ENCODE measurements at regions not wholly inside any gene's neighbourhood (a gene's known extent, or its start where the extent isn't known, plus 50 kb on each side); places are given as distances from the start of the nearest gene placed in this dataset.
A peak's percentile ranks its signal among the peaks of the same experiment; 100 is the strongest.
"Not testable (repeated sequence)": the region's sequence is repeated elsewhere in the genome, so short reads cannot be mapped to it uniquely, and the experiment has no call there.

- DNase-seq, result no peak
These were observed 245.3 kb upstream of the UFL1 start for GRCh38 chr6:96276305-96276704.

GRCh38 chr6:96276856-96277255, 244.8 kb upstream of the UFL1 start:
- no peak for DNase-seq

GRCh38 chr6:96279084-96279483, 242.5 kb upstream of the UFL1 start:
- DNase-seq, result no peak

GRCh38 chr6:96286503-96286902, 235.1 kb upstream of the UFL1 start:
- DNase-seq, result no peak

- DNase-seq, result no peak
These were observed 222.1 kb upstream of the UFL1 start for GRCh38 chr6:96299525-96299924.

- no peak for DNase-seq
These were observed 220.6 kb upstream of the UFL1 start for GRCh38 chr6:96301023-96301422.

GRCh38 chr6:96301781-96302180, 219.8 kb upstream of the UFL1 start:
- no peak for DNase-seq

GRCh38 chr6:96302991-96303390, 218.6 kb upstream of the UFL1 start:
- no peak for DNase-seq

GRCh38 chr6:96304997-96305396, 216.6 kb upstream of the UFL1 start:
- DNase-seq, result no peak

- no peak for DNase-seq
These were observed 190.7 kb upstream of the UFL1 start for GRCh38 chr6:96330884-96331283.

GRCh38 chr6:96340164-96340563, 181.4 kb upstream of the UFL1 start:
- DNase-seq, result no peak

- DNase-seq, result no peak
These were observed 176.1 kb upstream of the UFL1 start for GRCh38 chr6:96345501-96345900.

- DNase-seq, result no peak
These were observed 140.4 kb upstream of the UFL1 start for GRCh38 chr6:96381246-96381645.

- peak; percentile 11 for DNase-seq
These were observed 129.7 kb upstream of the UFL1 start for GRCh38 chr6:96391776-96392360.

- DNase-seq, result peak; percentile 1
These were observed 126.9 kb upstream of the UFL1 start for GRCh38 chr6:96394727-96395126.

- no peak for DNase-seq
These were observed 111.1 kb upstream of the UFL1 start for GRCh38 chr6:96410467-96410866.

GRCh38 chr6:96420294-96420693, 101.3 kb upstream of the UFL1 start:
- no peak for DNase-seq

GRCh38 chr6:96433950-96434349, 87.7 kb upstream of the UFL1 start:
- DNase-seq, result no peak

- no peak for DNase-seq
These were observed 85.2 kb upstream of the UFL1 start for GRCh38 chr6:96436398-96436797.

GRCh38 chr6:96437228-96437627, 84.4 kb upstream of the UFL1 start:
- DNase-seq, result not testable (repeated sequence)

- DNase-seq, result no peak
These were observed 71.4 kb upstream of the UFL1 start for GRCh38 chr6:96450082-96450769.

GRCh38 chr6:96450770-96451130, 70.9 kb upstream of the UFL1 start:
- DNase-seq, result no peak

- DNase-seq, result no peak
These were observed 62.8 kb upstream of the UFL1 start for GRCh38 chr6:96458771-96459170.

- no peak for DNase-seq
These were observed 61.4 kb upstream of the UFL1 start for GRCh38 chr6:96460052-96460700.

Data from hematopoietic multipotent progenitor cell treated with erythropoietin and hydrocortisone succinate and interleukin-3 and kit ligand, for 4 days (in vitro differentiated cells).